B cell (primary cell): ENCODE measurements at regions not wholly inside any gene's neighbourhood (a gene's known extent, or its start where the extent isn't known, plus 50 kb on each side); places are given as distances from the start of the nearest gene placed in this dataset.
"Not testable (repeated sequence)": the region's sequence is repeated elsewhere in the genome, so short reads cannot be mapped to it uniquely, and the experiment has no call there.

ENCODE experiments used
- ATAC-seq: fragments of 200-7000 bp; cut with Tn5 transposase; one replicate; pipeline ENCODE4 v1.10.0; 2021; ENCODE audit warnings: low read depth, mild to moderate bottlenecking, moderate number of reproducible peaks, moderate library complexity
- CTCF ChIA-PET: fragments of 350-600 bp; sonication (Branson Sonifier 250); formaldehyde crosslinking; loops from one replicate; lab custom pipeline; 2021; ENCODE audit warnings: antibody characterized with exemption, inconsistent platforms; lab: Charles Lee
- POLR2A ChIA-PET: fragments of 350-600 bp; sonication (Branson Sonifier 250); formaldehyde crosslinking; loops from one replicate; lab custom pipeline; 2021; ENCODE audit warnings: antibody characterized with exemption; lab: Charles Lee
- DNase-seq: peaks from one replicate; pipeline ENCODE4 v3.0.0; 2013
- H2AFZ ChIP-seq: 2 replicates; pipeline ENCODE4 v1.6.1; 2012; ENCODE audit warnings: mild to moderate bottlenecking, low read depth, low read length; ENCODE audit not compliant: insufficient read depth, poor library complexity, severe bottlenecking
- H3K27ac ChIP-seq, 2 donors: 1 replicate in 1 of 2; 2 replicates in 1 of 2; pipeline ENCODE4 v1.5.1; 2012 to 2013; ENCODE audit warnings: low read length in 2 of 2, mild to moderate bottlenecking in 2 of 2, moderate library complexity in 1 of 2
- H3K27me3 ChIP-seq, 4 experiments: fragments of 200-600 bp in 1 of 4; sonication (generic) in 1 of 4; replicated peaks in 1 of 4; 1 replicate in 2 of 4; 2 replicates in 2 of 4; pipeline versions ENCODE4 v1.6.1 to v1.7.0; 2013 to 2016; ENCODE audit warnings: low read length in 3 of 4, mild to moderate bottlenecking in 2 of 4, mixed read lengths in 1 of 4, moderate library complexity in 1 of 4; ENCODE audit not compliant: insufficient read depth in 4 of 4, control insufficient read depth in 3 of 4; ENCODE audit errors: control extremely low read depth in 1 of 4
- H3K36me3 ChIP-seq, 2 experiments: replicated peaks in 1 of 2; 1 replicate in 1 of 2; 2 replicates in 1 of 2; pipeline versions ENCODE4 v1.6.1 to v1.7.1; 2013; ENCODE audit warnings: low read length in 1 of 2; ENCODE audit not compliant: insufficient read depth in 2 of 2, control insufficient read depth in 1 of 2; ENCODE audit errors: control extremely low read depth in 1 of 2, extremely low read depth in 1 of 2
- H3K4me1 ChIP-seq, 2 donors: fragments of 200-600 bp in 1 of 2; sonication (generic) in 1 of 2; 1 replicate in 1 of 2; 2 replicates in 1 of 2; pipeline versions ENCODE4 v1.5.1 to v1.6.1; 2013 to 2017; ENCODE audit warnings: low read length in 2 of 2; ENCODE audit not compliant: control insufficient read depth in 2 of 2, insufficient read depth in 2 of 2
- H3K4me2 ChIP-seq: replicated peaks from 2 replicates; pipeline ENCODE3; 2012; ENCODE audit warnings: mild to moderate bottlenecking, low read depth, low read length; ENCODE audit not compliant: poor library complexity, severe bottlenecking
- H3K4me3 ChIP-seq, 5 experiments: fragments of 200-600 bp in 1 of 5; sonication (generic) in 1 of 5; 1 replicate in 3 of 5; 2 replicates in 2 of 5; pipeline versions ENCODE4 v1.5.1 to v1.7.0; 2011 to 2016; ENCODE audit warnings: low read length in 4 of 5, mild to moderate bottlenecking in 4 of 5, low read depth in 2 of 5, control low read depth in 1 of 5, moderate library complexity in 1 of 5; ENCODE audit not compliant: insufficient read depth in 1 of 5; ENCODE audit errors: control extremely low read depth in 1 of 5, extremely low read depth in 1 of 5
- H3K79me2 ChIP-seq: fragments of 200-600 bp; sonication (generic); one replicate; pipeline ENCODE4 v1.6.0; 2016; ENCODE audit warnings: low read length; ENCODE audit not compliant: control insufficient read depth, insufficient read depth
- H3K9ac ChIP-seq: fragments of 200-600 bp; sonication (generic); 2 replicates; pipeline ENCODE4 v1.6.1; 2017; ENCODE audit warnings: mild to moderate bottlenecking, low read length, moderate library complexity
- H3K9me3 ChIP-seq, 3 donors: one replicate each; pipeline versions ENCODE4 v1.6.1 to v1.7.1; 2013; ENCODE audit warnings: low read length in 2 of 3; ENCODE audit not compliant: control insufficient read depth in 2 of 3, insufficient read depth in 1 of 3; ENCODE audit errors: control extremely low read depth in 1 of 3
- H4K20me1 ChIP-seq: 2 replicates; pipeline ENCODE4 v1.6.0; 2012; ENCODE audit warnings: mild to moderate bottlenecking, low read length; ENCODE audit not compliant: insufficient read depth, control insufficient read depth, poor library complexity, severe bottlenecking
- H3K27ac Mint-ChIP-seq: one replicate; pipeline ENCODE4 v1.8.0; 2021; ENCODE audit warnings: mixed read lengths
- H3K27me3 Mint-ChIP-seq: one replicate; pipeline ENCODE4 v1.8.0; 2021; ENCODE audit warnings: mixed read lengths
- H3K4me1 Mint-ChIP-seq: one replicate; pipeline ENCODE4 v1.8.0; 2021; ENCODE audit warnings: mixed read lengths
- H3K4me3 Mint-ChIP-seq: one replicate; pipeline ENCODE4 v1.8.0; 2021; ENCODE audit warnings: mixed read lengths
- H3K9me3 Mint-ChIP-seq: one replicate; pipeline ENCODE4 v1.8.0; 2022; ENCODE audit warnings: mixed read lengths; ENCODE audit not compliant: insufficient read depth
- CTCF ChIP-seq: fragments of 200-600 bp; IDR thresholded peaks from one replicate; pipeline ENCODE4 v1.8.0; 2022; ENCODE audit warnings: antibody characterized with exemption, mild to moderate bottlenecking
- EZH2 ChIP-seq: IDR thresholded peaks from 2 replicates; pipeline ENCODE4 v1.6.1; 2012; ENCODE audit warnings: borderline replicate concordance, low read depth, mild to moderate bottlenecking, moderate library complexity, low read length; ENCODE audit not compliant: insufficient read depth, poor library complexity, severe bottlenecking
- WGBS: methylation state at CpG from one replicate; pipeline ENCODE4 v1.1.5; 2013; ENCODE audit warnings: missing lambda C conversion rate; ENCODE audit not compliant: insufficient coverage; 5-methylcytosine and 5-hydroxymethylcytosine counted together
- intact Hi-C: fragments of 100-400 bp; cut with micrococcal nuclease; formaldehyde crosslinking; loops from one replicate; pipeline ENCODE4 v1.10.0; 2022

GRCh38 chr10:6678956-6679355 is 98.9 kb upstream of the PRKCQ start:
- Histone ChIP-seq H3K79me2 (no peaks in the 10 kb centered on the region), H3K27ac (no peak overlapping the region), H3K4me3 (no peak overlapping the region), H3K4me1 (no peaks in the 10 kb centered on the region), H4K20me1 (no peaks in the 10 kb centered on the region), H3K9ac (no peak overlapping the region), H2AFZ (no peak overlapping the region), H3K9me3 (no peaks in the 10 kb centered on the region), H3K4me2 (no peak overlapping the region), H3K27me3 (peaks cover 0 to 13% (median 0%) of the 10 kb centered on the region in 4 experiments), H3K36me3 (no peaks in the 10 kb centered on the region)
- Mint-ChIP-seq H3K4me1 (peaks cover 2% of the 10 kb centered on the region), H3K27ac (no peak overlapping the region), H3K27me3 (peaks cover 35% of the 10 kb centered on the region), H3K9me3 (no peaks in the 10 kb centered on the region), H3K4me3 (no peak overlapping the region)
- ATAC-seq (no peak), DNase-seq (no peak)
- intact Hi-C loops, result loop anchor here (1.0 to 5.0 kb wide), 3 partner anchors 99 to 592 kb away; partner anchors contain the start of genes PRKCQ and RBM17
- POLR2A ChIA-PET, result no interaction called here
- no peak for TF ChIP-seq CTCF
- TF ChIP-seq EZH2, result no peak
- CTCF ChIA-PET, result interaction anchor here (0.7 to 3.5 kb wide), 16 partner anchors 8 to 1235 kb away, joined by 3 to 26 read pairs (median 4); no protein-coding TSS in a partner anchor

GRCh38 chr10:6678211-6678803 is 98.2 kb upstream of the PRKCQ start:
- no peaks in the 10 kb centered on the region for H4K20me1 ChIP-seq
- H3K9ac ChIP-seq, result no peak overlapping the region
- CTCF ChIA-PET, result interaction anchor here (0.8 to 3.5 kb wide), 12 partner anchors 8 to 1234 kb away, joined by 3 to 26 read pairs (median 4); no protein-coding TSS in a partner anchor
- H3K4me2 ChIP-seq, result no peak overlapping the region
- no peak overlapping the region for H3K27ac Mint-ChIP-seq
- H3K79me2 ChIP-seq, result no peaks in the 10 kb centered on the region
- 7% methylated on average over 5 of the region's 9 CpGs for WGBS
- H3K27ac ChIP-seq, result no peak overlapping the region
- peaks cover 32% of the 10 kb centered on the region for H3K27me3 Mint-ChIP-seq
- DNase-seq (peak; percentile 53), ATAC-seq (no peak)
- peaks cover 2% of the 10 kb centered on the region for H3K4me1 Mint-ChIP-seq
- no peak overlapping the region for H2AFZ ChIP-seq
- intact Hi-C loops, result loop anchor here (1.0 to 5.0 kb wide), 3 partner anchors 98 to 591 kb away; partner anchors contain the start of genes PRKCQ and RBM17
- H3K27me3 ChIP-seq, result peaks cover 0 to 13% (median 0%) of the 10 kb centered on the region in 4 experiments
- H3K4me1 ChIP-seq, result no peaks in the 10 kb centered on the region
- POLR2A ChIA-PET, result no interaction called here
- H3K4me3 Mint-ChIP-seq, result no peak overlapping the region
- H3K9me3 Mint-ChIP-seq, result no peaks in the 10 kb centered on the region
- no peaks in the 10 kb centered on the region for H3K9me3 ChIP-seq
- TF ChIP-seq CTCF (peak; percentile 73), EZH2 (no peak)
- no peaks in the 10 kb centered on the region for H3K36me3 ChIP-seq
- no peak overlapping the region for H3K4me3 ChIP-seq

GRCh38 chr10:6677129-6677528 is 97.1 kb upstream of the PRKCQ start:
- H3K4me1 ChIP-seq, H3K4me3 ChIP-seq, DNase-seq, H3K9me3 Mint-ChIP-seq, H3K4me3 Mint-ChIP-seq, H3K27ac ChIP-seq, H3K4me1 Mint-ChIP-seq, H2AFZ ChIP-seq, H3K27ac Mint-ChIP-seq, H4K20me1 ChIP-seq, H3K79me2 ChIP-seq, H3K9ac ChIP-seq, ATAC-seq, H3K36me3 ChIP-seq, H3K4me2 ChIP-seq, H3K9me3 ChIP-seq, POLR2A ChIA-PET: not testable (repeated sequence)
- H3K27me3 Mint-ChIP-seq, result peaks cover 32% of the 10 kb centered on the region
- no CpG with 5 or more reads among the region's 5 CpGs for WGBS
- intact Hi-C loops, result loop anchor here (5.0 kb wide), 2 partner anchors 570 to 590 kb away; partner anchors contain the start of gene RBM17
- CTCF ChIA-PET, result interaction anchor here (1.5 to 3.5 kb wide), 4 partner anchors 10 to 262 kb away, joined by 4 to 26 read pairs (median 10); no protein-coding TSS in a partner anchor
- peaks cover 0 to 13% (median 0%) of the 10 kb centered on the region in 4 experiments for H3K27me3 ChIP-seq
